IPS DF 4.7 (cell line): ENCODE measurements at regions not wholly inside any gene's neighbourhood (a gene's known extent, or its start where the extent isn't known, plus 50 kb on each side); places are given as distances from the start of the nearest gene placed in this dataset.

Experiments used
- DNase-seq: peaks from one replicate; pipeline ENCODE4 v3.0.0-alpha.2; 2013; ENCODE audit warnings: low spot score; ENCODE audit errors: extremely low read depth

DNA sequence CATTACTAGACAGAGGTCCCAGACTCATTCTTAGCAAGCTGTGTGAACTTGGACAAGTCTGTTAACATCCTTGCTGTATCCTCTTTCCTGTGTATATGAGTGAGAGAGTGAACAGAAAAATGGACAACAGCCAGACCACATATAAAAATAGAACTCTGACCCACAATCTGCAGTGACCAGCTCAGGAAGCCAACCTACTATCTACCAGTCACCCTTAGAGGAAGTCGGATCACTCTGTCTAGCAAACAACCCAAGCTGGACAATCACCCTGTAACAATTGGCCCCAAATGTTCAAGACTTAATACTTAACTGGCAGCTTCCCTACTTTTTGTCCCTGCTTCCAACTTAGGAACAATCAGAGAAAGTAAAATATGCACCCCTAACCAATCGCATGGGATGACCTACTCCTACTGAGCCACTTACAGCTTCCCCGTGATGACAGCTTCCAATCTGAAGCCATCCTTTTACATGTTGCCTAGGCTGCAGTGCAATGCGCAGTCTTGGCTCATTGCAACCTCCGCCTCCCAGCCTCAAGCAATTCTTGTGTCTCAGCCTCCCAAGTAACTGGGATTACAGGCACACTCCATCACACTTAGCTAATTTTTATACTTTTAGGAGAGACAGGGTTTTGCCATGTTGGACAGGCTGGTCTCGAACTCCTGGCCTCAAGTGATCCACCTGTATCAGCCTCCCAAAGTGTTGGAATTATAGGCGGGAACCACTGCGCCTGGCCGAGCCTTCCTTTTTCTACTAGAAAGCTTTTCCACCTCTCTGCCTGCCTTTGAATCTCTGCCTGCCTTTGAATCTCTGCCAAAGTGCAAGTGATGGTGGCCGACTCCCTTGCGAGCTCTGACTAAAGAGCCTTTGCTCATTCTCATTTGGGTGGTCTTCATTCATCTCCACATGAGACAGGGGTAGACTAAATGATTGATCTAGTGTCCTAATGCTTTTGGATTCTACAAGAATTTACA, 158.3 kb upstream of the NDUFV2 start:
- DNase-seq, result no peak

- DNase-seq, result no peak
Observed at GRCh38 chr18:8944871-8945245, 157.6 kb upstream of the NDUFV2 start.

DNA sequence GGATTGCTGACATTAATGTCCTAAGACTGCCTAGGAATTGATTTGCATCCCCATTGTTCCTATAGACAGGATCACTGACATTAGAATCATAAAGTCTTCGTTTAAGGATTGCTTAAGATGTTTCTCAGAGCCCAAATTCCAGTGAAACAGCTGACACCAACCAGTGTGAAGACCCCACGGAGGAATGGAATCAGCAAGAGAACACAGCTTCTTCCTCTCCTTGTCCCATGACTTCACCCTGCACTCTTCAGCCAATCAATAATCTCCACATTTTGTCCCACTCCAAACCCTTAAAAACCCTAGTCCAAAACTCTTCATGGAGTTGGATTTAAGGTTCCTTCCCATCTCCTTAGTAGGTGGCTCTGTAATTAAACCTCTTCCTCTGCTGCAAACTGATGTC, 157.0 kb upstream of the NDUFV2 start:
- no peak for DNase-seq

DNA sequence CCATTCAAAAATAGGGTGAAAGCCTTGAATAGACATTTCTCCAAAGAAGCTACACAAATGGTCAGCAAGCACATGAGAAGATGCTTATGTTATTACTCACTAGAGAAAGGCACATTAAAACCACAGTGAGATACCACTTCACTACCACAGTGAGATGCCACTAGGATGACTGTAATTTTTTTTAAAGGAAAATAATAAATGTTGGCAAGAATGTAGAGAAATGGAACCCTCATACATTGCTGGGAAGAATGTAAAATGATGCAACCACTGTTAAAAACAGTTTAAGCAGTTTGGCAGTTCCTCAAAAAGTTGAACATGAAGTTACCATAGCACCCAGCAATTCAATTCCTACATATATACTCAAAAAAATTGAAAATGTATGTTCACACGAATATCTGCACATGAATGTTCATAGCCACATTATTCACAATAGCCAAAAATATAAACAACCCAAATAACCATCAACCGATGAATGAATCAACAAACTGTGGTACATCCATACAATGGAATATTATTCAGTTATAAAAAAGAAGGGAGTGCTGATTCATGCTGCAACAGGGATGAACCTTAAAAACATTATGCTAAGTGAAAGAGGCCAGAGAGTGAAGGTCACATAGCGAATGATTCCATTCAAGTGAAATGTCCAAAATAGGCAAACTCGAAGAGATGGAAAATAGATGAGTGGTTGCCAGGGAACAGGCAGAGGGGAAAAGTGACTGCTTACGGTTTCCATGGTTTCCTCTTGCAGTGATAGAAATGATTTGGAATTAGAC, 156.2 kb upstream of the NDUFV2 start:
- no peak for DNase-seq

DNA sequence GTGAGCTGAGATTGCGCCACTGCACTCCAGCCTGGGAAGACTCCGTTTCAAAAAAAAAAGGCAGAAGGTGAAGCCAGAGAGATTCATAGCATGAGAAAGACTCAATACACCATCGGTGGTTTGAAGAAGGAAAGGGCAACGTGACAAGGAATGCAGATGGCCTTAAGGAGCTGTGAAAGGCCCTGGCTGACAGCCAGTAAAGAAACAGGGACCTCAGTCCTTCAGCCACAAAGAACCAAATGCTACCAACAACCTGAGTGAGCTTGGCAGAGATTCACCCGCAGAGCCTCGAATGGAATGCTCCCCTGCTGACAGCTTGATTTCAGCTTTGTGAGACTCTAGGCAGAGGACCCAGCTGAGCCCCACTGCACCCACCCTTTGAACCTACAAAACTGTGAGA, 154.9 kb upstream of the NDUFV2 start:
- no peak for DNase-seq

DNA sequence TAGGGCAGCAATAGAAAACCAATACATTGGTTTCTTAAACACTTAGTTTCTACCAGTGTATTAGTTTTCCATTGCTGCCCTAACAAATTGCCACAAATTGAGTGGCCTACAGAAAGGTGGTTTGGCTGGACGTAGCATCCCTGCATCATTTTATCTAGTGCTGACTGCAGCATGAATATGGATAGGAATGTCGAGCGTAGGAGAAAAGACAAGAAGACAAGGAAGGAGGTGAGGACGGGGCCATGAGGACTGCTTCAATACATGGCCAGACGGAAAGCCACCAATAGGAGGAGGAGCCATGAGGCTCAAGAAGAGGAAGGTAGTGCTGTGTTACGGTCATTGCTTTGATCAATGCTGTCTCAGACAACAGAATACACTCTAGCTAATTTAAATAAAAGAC, 154.5 kb upstream of the NDUFV2 start:
- DNase-seq, result no peak

DNA sequence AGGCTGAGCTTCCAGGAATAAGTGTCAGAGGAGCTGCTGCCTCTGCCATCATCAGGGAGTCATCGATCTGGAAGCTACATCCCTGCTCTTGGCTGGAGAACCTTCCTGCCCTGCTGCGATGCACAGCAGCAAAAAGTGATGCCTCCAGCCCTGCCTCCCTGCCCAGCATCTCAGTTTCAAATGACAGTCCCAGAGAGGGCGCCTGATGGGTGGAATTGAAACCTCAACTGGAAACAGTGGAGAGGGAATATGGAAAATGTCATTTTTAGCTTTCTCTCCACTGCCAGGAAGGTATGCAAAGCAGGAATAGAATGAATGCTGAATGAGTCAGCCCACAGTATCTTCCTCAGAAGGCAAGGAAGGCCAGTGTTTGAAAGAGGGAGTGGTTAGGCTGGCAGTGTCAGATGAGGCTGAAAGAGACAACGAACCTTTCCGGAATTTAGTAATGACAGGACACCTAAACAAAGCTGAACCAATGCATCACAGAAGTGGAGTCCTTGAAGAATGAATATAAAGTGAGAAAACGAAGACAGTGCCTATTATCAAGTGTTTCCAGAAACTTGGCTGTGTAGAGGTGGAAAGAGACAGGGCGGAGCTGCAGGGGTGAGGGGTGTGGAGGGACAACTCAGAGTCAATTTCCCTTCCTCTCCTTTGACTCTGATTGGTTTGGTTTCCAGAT, 153.9 kb upstream of the NDUFV2 start:
- DNase-seq, result no peak

- no peak for DNase-seq
Observed at GRCh38 chr18:8949206-8949605, 153.3 kb upstream of the NDUFV2 start.

- no peak for DNase-seq
Observed at GRCh38 chr18:8951491-8951890, 151.0 kb upstream of the NDUFV2 start.

DNA sequence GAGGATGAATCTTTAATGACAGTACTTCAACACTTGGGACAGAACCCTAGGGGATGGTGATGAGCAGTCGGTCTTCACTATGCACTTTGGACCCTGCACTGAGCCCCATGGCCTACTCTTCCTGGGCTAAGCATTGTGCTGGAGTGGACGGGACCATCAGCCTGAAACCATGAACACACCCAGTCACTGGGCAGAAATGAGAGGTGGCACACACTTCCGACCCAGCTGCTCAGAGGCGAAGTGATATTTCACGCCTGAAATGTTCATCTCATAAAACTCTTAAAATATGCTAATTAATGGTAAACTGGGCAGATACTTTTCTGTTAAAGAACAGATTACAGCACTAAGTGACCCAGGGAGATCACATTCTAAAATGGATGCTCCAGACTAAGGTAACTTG, 150.3 kb upstream of the NDUFV2 start:
- no peak for DNase-seq

GRCh38 chr18:8952769-8953760, 149.4 kb upstream of the NDUFV2 start:
- no peak for DNase-seq

DNA sequence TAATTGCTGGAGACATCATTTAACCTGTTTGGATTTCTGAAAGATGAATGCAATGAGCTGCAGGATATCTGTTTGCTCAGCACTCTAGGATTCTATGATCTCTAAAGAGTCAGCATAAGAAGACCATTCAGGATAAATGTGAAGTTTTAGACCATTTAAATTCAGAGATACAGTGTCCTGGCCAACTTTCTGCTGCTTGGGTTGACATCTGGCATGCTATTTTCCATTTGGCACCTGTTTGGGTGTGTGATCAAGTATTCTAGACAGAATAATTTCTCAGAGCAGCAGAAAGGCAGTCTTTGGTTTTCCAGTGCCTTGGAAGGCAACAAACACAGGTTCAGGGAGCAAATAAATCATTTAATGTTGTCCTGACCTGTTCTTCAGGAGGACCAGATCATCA, 144.8 kb upstream of the NDUFV2 start:
- no peak for DNase-seq

DNA sequence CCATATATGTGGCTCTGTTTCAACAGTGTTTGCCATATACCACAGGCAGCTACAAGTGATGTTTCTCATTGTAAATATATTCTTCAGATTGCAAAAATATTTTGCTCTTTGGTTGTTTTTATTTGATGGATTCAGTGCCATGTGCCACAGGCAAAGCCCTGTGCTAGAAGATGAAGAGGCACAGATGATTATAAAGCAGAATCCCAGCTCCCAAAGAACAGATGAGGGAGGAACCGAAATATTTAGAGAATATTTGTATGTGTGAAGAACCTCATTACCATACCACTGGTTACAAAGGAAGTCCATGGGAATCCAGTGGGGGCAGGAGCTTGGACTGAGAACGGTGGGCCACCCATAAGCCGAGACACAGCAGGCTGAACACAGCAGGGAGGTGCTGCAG, 143.8 kb upstream of the NDUFV2 start:
- DNase-seq, result no peak

- no peak for DNase-seq
Observed at GRCh38 chr18:8959551-8960135, 142.9 kb upstream of the NDUFV2 start.

DNA sequence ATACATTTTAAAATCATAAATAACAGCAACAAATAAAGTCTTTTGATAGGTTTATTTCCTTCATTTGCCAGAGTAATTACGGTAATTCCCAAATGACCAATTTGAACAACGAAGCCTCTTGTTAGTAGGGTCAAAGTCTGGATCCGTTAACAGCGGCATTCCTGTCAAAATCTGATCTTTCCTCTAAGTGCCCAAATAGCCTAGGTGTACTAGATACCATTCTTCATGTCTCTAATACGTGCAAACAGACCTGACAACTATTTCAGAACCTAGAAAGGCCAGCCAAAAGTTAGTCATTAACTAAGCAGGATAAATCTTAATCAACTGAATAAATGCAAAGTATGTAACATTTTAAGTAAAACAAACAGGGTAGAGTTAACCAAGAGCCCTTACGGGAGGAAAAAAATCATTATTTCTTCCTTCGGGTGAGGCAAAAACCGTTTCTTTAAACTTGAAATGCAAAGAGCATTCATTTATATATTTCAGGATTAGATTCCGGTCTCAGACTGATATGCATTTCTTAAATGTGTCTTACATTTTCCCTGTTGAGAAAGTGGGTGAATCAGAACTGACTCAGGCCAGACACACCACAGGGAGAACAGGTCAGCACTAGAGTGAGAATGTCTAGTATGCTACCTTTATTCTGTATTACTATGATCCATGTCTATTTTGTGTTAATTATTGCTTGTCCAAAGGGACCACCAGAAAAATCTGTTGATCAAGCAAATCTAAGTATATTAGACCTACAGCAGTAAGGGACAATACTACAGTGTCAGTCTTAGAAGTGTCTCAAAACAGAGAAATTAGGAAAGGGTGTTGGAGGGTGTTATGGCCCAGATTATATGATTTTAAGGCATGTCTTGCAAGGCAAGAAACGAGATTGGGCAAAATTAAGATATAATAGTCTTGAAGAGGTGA, 141.5 kb upstream of the NDUFV2 start:
- DNase-seq, result no peak

DNA sequence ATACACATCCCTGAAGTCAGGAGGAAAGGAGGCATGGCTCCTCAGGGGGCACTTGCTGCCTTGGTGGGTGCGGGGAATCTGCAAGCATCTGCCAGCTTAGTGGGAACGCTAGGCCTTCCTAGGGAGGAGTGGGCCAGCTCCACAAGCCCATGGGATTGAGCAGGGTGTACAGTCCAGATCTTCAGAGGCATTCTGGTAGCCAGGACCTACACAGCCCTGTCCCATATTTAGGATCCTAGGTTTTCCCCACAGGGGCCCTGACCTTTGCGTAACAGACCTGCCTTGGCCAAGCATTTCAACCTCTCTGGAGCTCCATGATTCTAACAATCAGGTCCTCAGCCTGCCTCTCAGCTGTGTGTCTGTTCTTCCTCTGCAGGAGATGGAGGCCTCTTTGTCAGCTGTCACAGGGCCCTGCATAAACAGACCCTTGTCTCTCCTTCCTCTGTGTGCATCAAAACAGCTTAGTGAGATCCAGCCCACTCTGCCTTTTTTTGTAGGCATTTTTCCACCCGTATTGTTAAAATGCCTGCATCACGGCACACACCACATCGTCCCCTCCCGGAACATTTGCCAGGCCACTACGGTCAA, 140.2 kb upstream of the NDUFV2 start:
- DNase-seq, result no peak

GRCh38 chr18:8962855-8963635, 139.5 kb upstream of the NDUFV2 start:
- DNase-seq, result no peak

GRCh38 chr18:8963876-8964275, 138.6 kb upstream of the NDUFV2 start:
- DNase-seq, result no peak
